Astrocyte (in vitro differentiated cells and primary cell): ENCODE measurements at regions not wholly inside any gene's neighbourhood (a gene's known extent, or its start where the extent isn't known, plus 50 kb on each side); places are given as distances from the start of the nearest gene placed in this dataset.

Experiments used
- DNase-seq: peaks from one replicate; pipeline ENCODE4 v3.0.0-alpha.2; 2010; ENCODE audit warnings: low read depth
- FAIRE-seq: peaks from 2 replicates; lab custom pipeline; 2011; peaks lifted over from hg19 to GRCh38; lab: Jason Lieb, UNC
- H2AFZ ChIP-seq: 2 replicates; pipeline ENCODE4 v1.6.0; 2012; ENCODE audit warnings: low read depth, low read length, inconsistent platforms
- H3K27ac ChIP-seq: 2 replicates; pipeline ENCODE4 v1.5.1; 2011; ENCODE audit warnings: low read depth, low read length, inconsistent platforms
- H3K27me3 ChIP-seq: 2 replicates; pipeline ENCODE4 v1.6.0; 2011; ENCODE audit warnings: low read length, inconsistent platforms; ENCODE audit not compliant: insufficient read depth
- H3K36me3 ChIP-seq: 2 replicates; pipeline ENCODE4 v1.5.1; 2011; ENCODE audit warnings: low read length, inconsistent platforms; ENCODE audit not compliant: insufficient read depth
- H3K4me1 ChIP-seq: 2 replicates; pipeline ENCODE4 v1.5.1; 2011; ENCODE audit warnings: low read length, inconsistent platforms; ENCODE audit not compliant: insufficient read depth
- H3K4me2 ChIP-seq: 2 replicates; pipeline ENCODE4 v1.6.0; 2012; ENCODE audit warnings: low read length, inconsistent platforms
- H3K4me3 ChIP-seq: 2 replicates; pipeline ENCODE4 v1.5.1; 2011; ENCODE audit warnings: low read depth, mild to moderate bottlenecking, low read length, inconsistent platforms; ENCODE audit not compliant: insufficient read depth
- H3K79me2 ChIP-seq: 2 replicates; pipeline ENCODE4 v1.6.0; 2012; ENCODE audit warnings: mild to moderate bottlenecking, low read length, inconsistent platforms; ENCODE audit not compliant: insufficient read depth
- H3K9ac ChIP-seq: 2 replicates; pipeline ENCODE4 v1.6.0; 2012; ENCODE audit warnings: mild to moderate bottlenecking, low read length, inconsistent platforms
- H3K9me3 ChIP-seq: 2 replicates; pipeline ENCODE4 v1.5.1; 2012; ENCODE audit warnings: low read depth, mild to moderate bottlenecking, low read length, inconsistent platforms; ENCODE audit not compliant: insufficient read depth
- H4K20me1 ChIP-seq: 2 replicates; pipeline ENCODE4 v1.6.0; 2012; ENCODE audit warnings: low read length, inconsistent platforms; ENCODE audit not compliant: insufficient read depth
- H3K27ac Mint-ChIP-seq: one replicate; pipeline ENCODE4 v1.8.0; 2021; ENCODE audit warnings: mild to moderate bottlenecking, mixed read lengths; ENCODE audit not compliant: unreplicated experiment
- H3K27me3 Mint-ChIP-seq: one replicate; pipeline ENCODE4 v1.8.0; 2021; ENCODE audit warnings: low read depth, mixed read lengths; ENCODE audit not compliant: unreplicated experiment
- H3K36me3 Mint-ChIP-seq: one replicate; pipeline ENCODE4 v1.8.0; 2021; ENCODE audit warnings: low read depth, mixed read lengths; ENCODE audit not compliant: unreplicated experiment
- H3K4me1 Mint-ChIP-seq: one replicate; pipeline ENCODE4 v1.8.0; 2021; ENCODE audit warnings: low read depth, mixed read lengths; ENCODE audit not compliant: unreplicated experiment
- H3K4me3 Mint-ChIP-seq: one replicate; pipeline ENCODE4 v1.8.0; 2021; ENCODE audit warnings: mild to moderate bottlenecking, moderate library complexity, mixed read lengths; ENCODE audit not compliant: unreplicated experiment
- H3K9me3 Mint-ChIP-seq: one replicate; pipeline ENCODE4 v1.8.0; 2021; ENCODE audit warnings: mild to moderate bottlenecking, mixed read lengths; ENCODE audit not compliant: unreplicated experiment
- CTCF ChIP-seq: IDR thresholded peaks from 2 replicates; pipeline ENCODE4 v1.5.1; 2011; ENCODE audit warnings: low read depth, mild to moderate bottlenecking, inconsistent platforms, low read length, moderate library complexity; ENCODE audit not compliant: insufficient read depth
- EZH2 ChIP-seq: IDR thresholded peaks from 2 replicates; pipeline ENCODE4 v1.6.1; 2012; ENCODE audit warnings: mild to moderate bottlenecking, low read length, inconsistent platforms; ENCODE audit not compliant: insufficient read depth

GRCh38 chr11:92506809-92507336, 282.3 kb downstream of the FAT3 start:
- Histone ChIP-seq H3K27me3 (no peaks in the 10 kb centered on the region), H3K4me2 (no peak overlapping the region), H3K4me1 (no peaks in the 10 kb centered on the region), H3K4me3 (no peak overlapping the region), H3K9ac (no peak overlapping the region), H3K9me3 (no peaks in the 10 kb centered on the region), H4K20me1 (no peaks in the 10 kb centered on the region), H3K79me2 (no peaks in the 10 kb centered on the region), H3K36me3 (no peaks in the 10 kb centered on the region), H3K27ac (no peak overlapping the region), H2AFZ (no peak overlapping the region)
- Mint-ChIP-seq H3K27ac (no peak overlapping the region), H3K36me3 (no peaks in the 10 kb centered on the region), H3K9me3 (no peaks in the 10 kb centered on the region), H3K27me3 (no peaks in the 10 kb centered on the region), H3K4me1 (peaks cover 13% of the 10 kb centered on the region), H3K4me3 (no peak overlapping the region)
- DNase-seq (no peak), FAIRE-seq (no peak)
- no peak for TF ChIP-seq CTCF

GRCh38 chr11:92510591-92510990, 286.0 kb downstream of the FAT3 start:
- no peaks in the 10 kb centered on the region for H3K9me3 ChIP-seq
- no peak overlapping the region for H3K27ac ChIP-seq
- DNase-seq (no peak), FAIRE-seq (no peak)
- H3K27me3 ChIP-seq, result no peaks in the 10 kb centered on the region
- H3K27ac Mint-ChIP-seq, result no peak overlapping the region
- no peaks in the 10 kb centered on the region for H3K4me1 ChIP-seq
- H3K4me3 ChIP-seq, result no peak overlapping the region
- no peak overlapping the region for H3K9ac ChIP-seq
- no peaks in the 10 kb centered on the region for H3K27me3 Mint-ChIP-seq
- no peak overlapping the region for H3K4me2 ChIP-seq
- H3K36me3 ChIP-seq, result no peaks in the 10 kb centered on the region
- no peak overlapping the region for H2AFZ ChIP-seq
- no peaks in the 10 kb centered on the region for H3K9me3 Mint-ChIP-seq
- H3K4me3 Mint-ChIP-seq, result no peak overlapping the region
- H3K79me2 ChIP-seq, result no peaks in the 10 kb centered on the region
- no peaks in the 10 kb centered on the region for H4K20me1 ChIP-seq
- peaks cover 14% of the 10 kb centered on the region for H3K4me1 Mint-ChIP-seq
- TF ChIP-seq EZH2 (no peak), CTCF (no peak)
- no peaks in the 10 kb centered on the region for H3K36me3 Mint-ChIP-seq

- H3K4me3 ChIP-seq, result no peak overlapping the region
- Mint-ChIP-seq H3K27me3 (no peaks in the 10 kb centered on the region), H3K36me3 (no peaks in the 10 kb centered on the region), H3K9me3 (peaks cover under 1% of the 10 kb centered on the region), H3K4me3 (no peak overlapping the region), H3K4me1 (peaks cover 7% of the 10 kb centered on the region), H3K27ac (no peak overlapping the region)
- no peak overlapping the region for H2AFZ ChIP-seq
- no peak for FAIRE-seq
- no peaks in the 10 kb centered on the region for H3K79me2 ChIP-seq
- H4K20me1 ChIP-seq, result no peaks in the 10 kb centered on the region
- no peak overlapping the region for H3K4me2 ChIP-seq
- DNase-seq, result no peak
- no peak overlapping the region for H3K27ac ChIP-seq
- no peaks in the 10 kb centered on the region for H3K36me3 ChIP-seq
- no peaks in the 10 kb centered on the region for H3K4me1 ChIP-seq
- H3K9ac ChIP-seq, result no peak overlapping the region
- no peaks in the 10 kb centered on the region for H3K9me3 ChIP-seq
- TF ChIP-seq CTCF (no peak), EZH2 (no peak)
- H3K27me3 ChIP-seq, result no peaks in the 10 kb centered on the region
Measured at GRCh38 chr11:92511522-92512203, 287.0 kb downstream of the FAT3 start.
